ENCODE measurements at regions not wholly inside any gene's neighbourhood (a gene's known extent, or its start where the extent isn't known, plus 50 kb on each side); places are given as distances from the start of the nearest gene placed in this dataset.

GRCh38 chr11:103682318-103683184 is 353.9 kb upstream of the DDI1 start:
- no peaks in the 10 kb centered on the region for H3K9me3 Mint-ChIP-seq (ENCODE audit: insufficient read depth)
- no peak overlapping the region for H3K27ac Mint-ChIP-seq
- ATAC-seq (peak; percentile 74), DNase-seq (peak; percentile 53)
- H3K4me3 Mint-ChIP-seq: no peak overlapping the region
- no peaks in the 10 kb centered on the region for H3K4me1 Mint-ChIP-seq (ENCODE audit: low read depth)
- H3K36me3 Mint-ChIP-seq (ENCODE audit: low read depth): no peaks in the 10 kb centered on the region
- ChIA-PET CTCF (interaction anchor here (0.6 to 1.3 kb wide), 9 partner anchors 9 to 399 kb away, joined by 3 to 6 read pairs (median 3); no protein-coding TSS in a partner anchor), POLR2A (no interaction called here)
- H3K27me3 Mint-ChIP-seq (ENCODE audit: low read depth): no peaks in the 10 kb centered on the region

- Mint-ChIP-seq H3K36me3 (ENCODE audit: low read depth) (no peaks in the 10 kb centered on the region), H3K9me3 (ENCODE audit: insufficient read depth) (no peaks in the 10 kb centered on the region), H3K27me3 (ENCODE audit: low read depth) (no peaks in the 10 kb centered on the region), H3K27ac (no peak overlapping the region), H3K4me1 (ENCODE audit: low read depth) (no peaks in the 10 kb centered on the region), H3K4me3 (no peak overlapping the region)
- DNase-seq (no peak), ATAC-seq (no peak)
- POLR2A ChIA-PET: no interaction called here
- CTCF ChIA-PET: no interaction called here
Measured at GRCh38 chr11:103683576-103683975, 352.9 kb upstream of the DDI1 start.

GRCh38 chr11:103688924-103689323 is 347.5 kb upstream of the DDI1 start:
- POLR2A ChIA-PET: no interaction called here
- DNase-seq: no peak
- CTCF ChIA-PET: no interaction called here
- H3K4me3 Mint-ChIP-seq: no peak overlapping the region
- H3K36me3 Mint-ChIP-seq (ENCODE audit: low read depth): no peaks in the 10 kb centered on the region
- no peaks in the 10 kb centered on the region for H3K27me3 Mint-ChIP-seq (ENCODE audit: low read depth)
- H3K4me1 Mint-ChIP-seq (ENCODE audit: low read depth): no peaks in the 10 kb centered on the region
- H3K9me3 Mint-ChIP-seq (ENCODE audit: insufficient read depth): no peaks in the 10 kb centered on the region
- ATAC-seq: no peak
- no peak overlapping the region for H3K27ac Mint-ChIP-seq

GRCh38 chr11:103690356-103690755 is 346.1 kb upstream of the DDI1 start:
- Mint-ChIP-seq H3K36me3 (ENCODE audit: low read depth) (no peaks in the 10 kb centered on the region), H3K9me3 (ENCODE audit: insufficient read depth) (no peaks in the 10 kb centered on the region), H3K4me3 (no peak overlapping the region), H3K4me1 (ENCODE audit: low read depth) (no peaks in the 10 kb centered on the region), H3K27me3 (ENCODE audit: low read depth) (no peaks in the 10 kb centered on the region), H3K27ac (no peak overlapping the region)
- DNase-seq: no peak
- ChIA-PET POLR2A (no interaction called here), CTCF (interaction anchor here (2.5 kb wide), 1 partner anchor 8 kb away, joined by 6 read pairs; no protein-coding TSS in a partner anchor)
- no peak for ATAC-seq

- no peak overlapping the region for H3K27ac Mint-ChIP-seq
- H3K36me3 Mint-ChIP-seq (ENCODE audit: low read depth): no peaks in the 10 kb centered on the region
- H3K27me3 Mint-ChIP-seq (ENCODE audit: low read depth): no peaks in the 10 kb centered on the region
- POLR2A ChIA-PET: no interaction called here
- H3K4me1 Mint-ChIP-seq (ENCODE audit: low read depth): no peaks in the 10 kb centered on the region
- CTCF ChIA-PET: no interaction called here
- ATAC-seq: no peak
- no peak for DNase-seq
- H3K9me3 Mint-ChIP-seq (ENCODE audit: insufficient read depth): no peaks in the 10 kb centered on the region
- H3K4me3 Mint-ChIP-seq: no peak overlapping the region
Measured at GRCh38 chr11:103696123-103696522, 340.3 kb upstream of the DDI1 start.

- Mint-ChIP-seq H3K27ac (no peak overlapping the region), H3K4me3 (no peak overlapping the region), H3K9me3 (ENCODE audit: insufficient read depth) (no peaks in the 10 kb centered on the region), H3K4me1 (ENCODE audit: low read depth) (no peaks in the 10 kb centered on the region), H3K36me3 (ENCODE audit: low read depth) (no peaks in the 10 kb centered on the region), H3K27me3 (ENCODE audit: low read depth) (no peaks in the 10 kb centered on the region)
- POLR2A ChIA-PET: no interaction called here
- no peak for DNase-seq
- CTCF ChIA-PET: no interaction called here
- no peak for ATAC-seq
Measured at GRCh38 chr11:103699216-103699615, 337.2 kb upstream of the DDI1 start.

GRCh38 chr11:103699656-103700055 is 336.8 kb upstream of the DDI1 start:
- DNase-seq (no peak), ATAC-seq (no peak)
- no peak overlapping the region for H3K4me3 Mint-ChIP-seq
- POLR2A ChIA-PET: no interaction called here
- no peaks in the 10 kb centered on the region for H3K36me3 Mint-ChIP-seq (ENCODE audit: low read depth)
- no peak overlapping the region for H3K27ac Mint-ChIP-seq
- H3K9me3 Mint-ChIP-seq (ENCODE audit: insufficient read depth): no peaks in the 10 kb centered on the region
- no peaks in the 10 kb centered on the region for H3K27me3 Mint-ChIP-seq (ENCODE audit: low read depth)
- CTCF ChIA-PET: no interaction called here
- no peaks in the 10 kb centered on the region for H3K4me1 Mint-ChIP-seq (ENCODE audit: low read depth)

- H3K36me3 Mint-ChIP-seq (ENCODE audit: low read depth): no peaks in the 10 kb centered on the region
- H3K27me3 Mint-ChIP-seq (ENCODE audit: low read depth): no peaks in the 10 kb centered on the region
- H3K4me1 Mint-ChIP-seq (ENCODE audit: low read depth): no peaks in the 10 kb centered on the region
- DNase-seq (no peak), ATAC-seq (no peak)
- CTCF ChIA-PET: interaction anchor here (1.0 kb wide), 1 partner anchor 18 kb away, joined by 3 read pairs; no protein-coding TSS in a partner anchor
- no peak overlapping the region for H3K27ac Mint-ChIP-seq
- no peaks in the 10 kb centered on the region for H3K9me3 Mint-ChIP-seq (ENCODE audit: insufficient read depth)
- no peak overlapping the region for H3K4me3 Mint-ChIP-seq
- POLR2A ChIA-PET: no interaction called here
Measured at GRCh38 chr11:103700622-103701021, 335.8 kb upstream of the DDI1 start.

- Mint-ChIP-seq H3K27ac (no peak overlapping the region), H3K4me3 (no peak overlapping the region), H3K36me3 (ENCODE audit: low read depth) (no peaks in the 10 kb centered on the region), H3K27me3 (ENCODE audit: low read depth) (no peaks in the 10 kb centered on the region), H3K4me1 (ENCODE audit: low read depth) (no peaks in the 10 kb centered on the region), H3K9me3 (ENCODE audit: insufficient read depth) (no peaks in the 10 kb centered on the region)
- ATAC-seq: no peak
- CTCF ChIA-PET: no interaction called here
- no peak for DNase-seq
- POLR2A ChIA-PET: no interaction called here
Measured at GRCh38 chr11:103703437-103703836, 333.0 kb upstream of the DDI1 start.

GRCh38 chr11:103703954-103704353 is 332.5 kb upstream of the DDI1 start:
- H3K4me1 Mint-ChIP-seq (ENCODE audit: low read depth): no peaks in the 10 kb centered on the region
- H3K36me3 Mint-ChIP-seq (ENCODE audit: low read depth): no peaks in the 10 kb centered on the region
- no peak overlapping the region for H3K27ac Mint-ChIP-seq
- no peak for ATAC-seq
- no peaks in the 10 kb centered on the region for H3K9me3 Mint-ChIP-seq (ENCODE audit: insufficient read depth)
- POLR2A ChIA-PET: no interaction called here
- CTCF ChIA-PET: no interaction called here
- H3K27me3 Mint-ChIP-seq (ENCODE audit: low read depth): no peaks in the 10 kb centered on the region
- DNase-seq: no peak
- no peak overlapping the region for H3K4me3 Mint-ChIP-seq

- H3K27me3 Mint-ChIP-seq (ENCODE audit: low read depth): no peaks in the 10 kb centered on the region
- no peak overlapping the region for H3K4me3 Mint-ChIP-seq
- no peak for ATAC-seq
- no peaks in the 10 kb centered on the region for H3K9me3 Mint-ChIP-seq (ENCODE audit: insufficient read depth)
- DNase-seq: no peak
- H3K36me3 Mint-ChIP-seq (ENCODE audit: low read depth): no peaks in the 10 kb centered on the region
- no peaks in the 10 kb centered on the region for H3K4me1 Mint-ChIP-seq (ENCODE audit: low read depth)
- H3K27ac Mint-ChIP-seq: no peak overlapping the region
- ChIA-PET CTCF (no interaction called here), POLR2A (no interaction called here)
Measured at GRCh38 chr11:103705642-103706041, 330.8 kb upstream of the DDI1 start.

- CTCF ChIA-PET: no interaction called here
- POLR2A ChIA-PET: no interaction called here
Measured at GRCh38 chr11:103709371-103709770, 327.1 kb upstream of the DDI1 start.

GRCh38 chr11:103714246-103714645 is 322.2 kb upstream of the DDI1 start:
- Mint-ChIP-seq H3K4me3 (no peak overlapping the region), H3K9me3 (ENCODE audit: insufficient read depth) (no peaks in the 10 kb centered on the region), H3K27me3 (ENCODE audit: low read depth) (no peaks in the 10 kb centered on the region), H3K36me3 (ENCODE audit: low read depth) (no peaks in the 10 kb centered on the region), H3K4me1 (ENCODE audit: low read depth) (no peaks in the 10 kb centered on the region), H3K27ac (no peak overlapping the region)
- ATAC-seq: no peak
- ChIA-PET POLR2A (no interaction called here), CTCF (no interaction called here)
- DNase-seq: no peak

More at GRCh38 chr11:103709371-103709770, 327.1 kb upstream of the DDI1 start:
- Mint-ChIP-seq H3K4me3 (no peak overlapping the region), H3K27ac (no peak overlapping the region), H3K36me3 (ENCODE audit: low read depth) (no peaks in the 10 kb centered on the region), H3K4me1 (ENCODE audit: low read depth) (no peaks in the 10 kb centered on the region), H3K27me3 (ENCODE audit: low read depth) (no peaks in the 10 kb centered on the region), H3K9me3 (ENCODE audit: insufficient read depth) (no peaks in the 10 kb centered on the region)
- ATAC-seq (no peak), DNase-seq (no peak)

All from activated CD8-positive, alpha-beta T cell treated with anti-CD3 and anti-CD28 coated beads, Interleukin-2, amount 10 ng/mL, durations not matched to agents 7 days and 5 days (primary cell).